ENCODE measurements at regions not wholly inside any gene's neighbourhood (a gene's known extent, or its start where the extent isn't known, plus 50 kb on each side); places are given as distances from the start of the nearest gene placed in this dataset.

DNA sequence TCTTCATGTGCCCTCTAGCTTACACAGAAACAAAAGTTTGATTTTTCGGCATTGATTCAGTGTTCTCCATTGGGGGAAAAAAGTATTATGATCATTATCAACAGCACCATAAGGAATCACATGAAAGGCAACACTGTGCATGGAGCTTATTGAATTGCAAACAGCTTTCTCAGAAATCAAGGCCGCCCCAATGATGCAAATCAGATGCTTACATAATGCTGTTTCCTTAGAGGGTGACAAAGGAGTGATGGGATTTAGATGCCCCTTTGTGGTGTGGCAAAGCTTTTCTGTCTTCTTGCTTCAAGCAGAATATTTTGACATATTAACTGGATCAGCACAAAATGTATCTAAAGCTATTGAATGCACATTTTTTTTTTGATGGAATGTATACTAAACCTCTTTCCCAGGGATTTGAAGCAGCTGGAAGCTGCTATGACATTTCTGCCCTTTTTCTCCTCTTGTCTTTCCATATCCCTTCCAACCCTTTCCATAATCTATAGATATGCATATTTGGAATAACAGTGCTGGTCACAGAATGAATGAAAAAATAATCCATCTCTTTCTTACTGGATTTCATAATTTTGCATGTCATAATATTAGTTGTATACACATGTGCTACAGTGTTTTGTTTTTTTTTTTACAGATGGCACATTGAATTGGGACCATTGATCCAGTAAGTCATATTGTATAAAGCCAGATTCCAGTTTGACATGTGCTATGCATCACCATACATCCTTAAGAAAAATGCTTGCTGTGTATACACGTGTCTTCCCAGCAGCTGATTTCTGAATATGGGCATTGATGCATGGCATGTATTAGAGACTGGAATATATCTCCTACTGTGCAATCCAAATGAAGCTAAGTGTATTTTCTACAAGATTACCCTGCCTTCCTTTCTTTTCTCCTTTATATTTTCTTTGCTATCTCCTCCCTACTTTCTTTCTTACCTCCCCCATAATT, 259.7 kb upstream of the DCN start:
- Mint-ChIP-seq H3K27ac (no peak overlapping the region), H3K4me1 (peaks cover 3% of the 10 kb centered on the region), H3K36me3 (ENCODE audit: low read depth) (no peaks in the 10 kb centered on the region), H3K4me3 (no peak overlapping the region), H3K27me3 (no peaks in the 10 kb centered on the region), H3K9me3 (no peaks in the 10 kb centered on the region)
- ChIA-PET POLR2A (no interaction called here), CTCF (no interaction called here)
- no peak for DNase-seq

DNA sequence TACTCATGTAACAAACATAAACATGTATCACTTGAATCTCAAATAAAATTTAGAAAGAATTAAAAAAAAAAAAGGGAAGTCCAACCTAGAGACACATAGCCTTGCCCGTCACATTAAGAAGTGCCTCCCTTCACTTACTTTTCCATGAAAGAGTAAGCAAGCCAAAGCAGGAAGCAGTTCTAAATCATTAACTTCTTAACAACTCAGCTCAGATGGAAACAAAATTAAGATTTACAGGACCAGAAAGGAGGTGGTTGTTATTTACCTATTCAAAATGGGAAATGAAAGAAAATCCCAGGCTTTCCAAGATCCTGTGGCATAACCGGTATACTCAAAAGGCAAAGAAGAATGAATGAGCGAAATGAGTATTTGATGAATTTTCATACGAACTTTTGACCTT, 258.6 kb upstream of the DCN start:
- H3K4me1 Mint-ChIP-seq: peaks cover 3% of the 10 kb centered on the region
- DNase-seq: no peak
- no peak overlapping the region for H3K27ac Mint-ChIP-seq
- CTCF ChIA-PET: interaction anchor here (0.6 kb wide), 1 partner anchor 40 kb away, joined by 3 read pairs; no protein-coding TSS in a partner anchor
- no peak overlapping the region for H3K4me3 Mint-ChIP-seq
- no peaks in the 10 kb centered on the region for H3K9me3 Mint-ChIP-seq
- POLR2A ChIA-PET: no interaction called here
- H3K36me3 Mint-ChIP-seq (ENCODE audit: low read depth): no peaks in the 10 kb centered on the region
- H3K27me3 Mint-ChIP-seq: no peaks in the 10 kb centered on the region

DNA sequence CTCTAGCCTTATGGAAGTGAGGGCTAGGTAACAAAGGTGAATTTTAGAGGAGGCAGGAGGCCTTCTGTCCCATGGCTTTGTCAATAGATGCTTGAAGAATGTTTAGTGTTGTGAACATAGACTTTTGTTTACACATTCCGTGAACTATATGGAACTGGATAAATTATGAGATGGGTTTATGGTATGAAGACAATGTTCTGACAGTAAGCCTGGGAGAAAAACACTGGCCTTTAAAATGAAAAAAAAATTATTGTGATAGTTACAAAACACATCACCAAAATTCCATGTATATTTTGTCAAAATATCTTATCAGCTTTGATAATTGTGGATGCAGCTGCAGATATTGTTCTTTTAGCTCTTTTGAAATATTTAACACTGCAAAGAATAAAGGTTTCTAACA, 251.5 kb upstream of the DCN start:
- peaks cover 3% of the 10 kb centered on the region for H3K4me1 Mint-ChIP-seq
- H3K36me3 Mint-ChIP-seq (ENCODE audit: low read depth): no peaks in the 10 kb centered on the region
- no peak for DNase-seq
- no peaks in the 10 kb centered on the region for H3K27me3 Mint-ChIP-seq
- no peaks in the 10 kb centered on the region for H3K9me3 Mint-ChIP-seq
- H3K27ac Mint-ChIP-seq: no peak overlapping the region
- ChIA-PET POLR2A (interaction anchor here (0.6 to 0.7 kb wide), 2 partner anchors 255 to 1529 kb away, joined by 4 to 10 read pairs; no protein-coding TSS in a partner anchor), CTCF (interaction anchor here (0.7 kb wide), 2 partner anchors 387 to 1044 kb away, joined by 3 read pairs; no protein-coding TSS in a partner anchor)
- no peak overlapping the region for H3K4me3 Mint-ChIP-seq

DNA sequence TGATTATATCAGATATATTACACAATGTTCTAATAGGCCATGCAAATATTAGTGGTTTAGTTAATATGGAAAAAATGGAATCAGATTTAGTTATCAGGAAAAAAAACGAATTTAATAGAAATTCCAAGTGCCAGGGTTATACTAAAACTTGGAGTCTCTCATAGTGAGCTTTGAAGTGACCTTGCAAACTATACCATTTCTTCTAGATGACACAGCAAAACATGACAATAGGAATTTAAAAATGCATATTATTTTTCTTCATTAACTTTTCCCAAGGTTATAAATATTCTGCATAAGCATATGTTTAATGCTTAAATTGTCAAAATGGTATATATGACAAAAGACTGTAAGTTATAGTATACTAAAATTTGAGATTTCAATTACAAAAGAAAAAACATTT, 250.1 kb upstream of the DCN start:
- ChIA-PET CTCF (no interaction called here), POLR2A (no interaction called here)
- H3K36me3 Mint-ChIP-seq (ENCODE audit: low read depth): no peaks in the 10 kb centered on the region

DNA sequence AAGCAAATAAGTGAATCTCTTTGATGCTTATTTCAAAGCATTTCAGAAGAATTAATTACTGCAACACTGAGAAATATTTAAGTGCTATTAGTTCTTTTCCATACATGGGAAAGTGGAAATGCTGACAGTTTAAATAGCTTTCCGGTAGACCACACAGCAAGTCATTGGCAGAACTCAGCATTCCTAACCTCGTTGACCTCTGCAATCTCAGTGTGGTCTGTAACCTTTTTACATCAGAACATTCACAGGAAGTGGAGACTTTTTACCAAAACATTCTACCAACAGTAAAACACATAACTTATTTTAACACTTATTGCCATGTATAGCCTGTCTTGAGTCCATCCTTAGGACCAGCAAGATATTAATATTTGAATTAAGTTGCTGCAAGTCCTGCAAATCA, 249.5 kb upstream of the DCN start:
- Mint-ChIP-seq H3K9me3 (no peaks in the 10 kb centered on the region), H3K27me3 (no peaks in the 10 kb centered on the region), H3K27ac (no peak overlapping the region), H3K36me3 (ENCODE audit: low read depth) (no peaks in the 10 kb centered on the region), H3K4me3 (no peak overlapping the region), H3K4me1 (no peaks in the 10 kb centered on the region)
- no peak for DNase-seq
- POLR2A ChIA-PET: no interaction called here
- CTCF ChIA-PET: no interaction called here

More for the DNA sequence above, 250.1 kb upstream of the DCN start:
- DNase-seq: no peak
- Mint-ChIP-seq H3K4me1 (no peaks in the 10 kb centered on the region), H3K27me3 (no peaks in the 10 kb centered on the region), H3K9me3 (no peaks in the 10 kb centered on the region), H3K4me3 (no peak overlapping the region), H3K27ac (no peak overlapping the region)

DNA sequence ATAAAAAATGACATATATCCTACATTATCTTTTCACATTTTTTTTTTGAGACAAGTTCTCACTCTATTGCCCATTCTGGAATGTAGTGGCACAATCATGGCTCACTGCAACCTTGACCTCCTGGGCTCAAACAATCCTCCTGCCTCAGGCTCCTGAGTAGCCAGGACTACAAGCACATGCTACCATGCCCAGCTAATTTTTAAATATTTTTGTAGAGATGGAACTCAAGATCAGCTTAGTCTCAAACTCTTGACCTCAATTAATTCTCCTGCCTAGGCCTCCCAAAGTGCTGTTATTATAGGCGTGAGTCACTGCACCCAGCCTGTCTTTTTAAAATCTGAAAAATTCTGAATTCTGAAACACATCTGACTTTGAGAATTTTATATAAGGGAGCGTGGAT, 241.9 kb upstream of the DCN start:
- H3K36me3 Mint-ChIP-seq (ENCODE audit: low read depth): no peaks in the 10 kb centered on the region
- CTCF ChIA-PET: no interaction called here

DNA sequence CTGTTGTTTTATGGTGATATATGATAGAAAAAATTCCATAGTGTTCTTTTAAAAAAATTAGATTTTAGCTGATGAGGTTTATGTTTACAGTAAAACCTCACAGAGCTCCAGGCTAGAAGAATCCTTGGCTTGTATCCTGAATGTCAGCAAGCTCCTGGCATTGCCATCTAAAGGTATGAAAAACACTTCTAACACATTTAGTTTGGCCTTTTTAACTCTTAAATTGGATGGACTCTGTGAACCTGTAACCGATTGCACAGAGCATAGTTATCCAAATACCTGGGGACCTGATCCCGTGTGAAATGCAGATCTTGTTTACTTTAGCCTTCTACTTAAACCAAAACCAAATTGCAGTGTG, 241.1 kb upstream of the DCN start:
- ChIA-PET POLR2A (no interaction called here), CTCF (no interaction called here)
- H3K4me3 Mint-ChIP-seq: no peak overlapping the region
- no peak for DNase-seq
- no peaks in the 10 kb centered on the region for H3K27me3 Mint-ChIP-seq
- H3K36me3 Mint-ChIP-seq (ENCODE audit: low read depth): no peaks in the 10 kb centered on the region
- H3K27ac Mint-ChIP-seq: no peak overlapping the region
- no peaks in the 10 kb centered on the region for H3K4me1 Mint-ChIP-seq
- no peaks in the 10 kb centered on the region for H3K9me3 Mint-ChIP-seq

More for the DNA sequence above, 241.9 kb upstream of the DCN start:
- Mint-ChIP-seq H3K4me1 (no peaks in the 10 kb centered on the region), H3K4me3 (no peak overlapping the region), H3K27me3 (no peaks in the 10 kb centered on the region), H3K9me3 (no peaks in the 10 kb centered on the region), H3K27ac (no peak overlapping the region)
- POLR2A ChIA-PET: no interaction called here
- no peak for DNase-seq

DNA sequence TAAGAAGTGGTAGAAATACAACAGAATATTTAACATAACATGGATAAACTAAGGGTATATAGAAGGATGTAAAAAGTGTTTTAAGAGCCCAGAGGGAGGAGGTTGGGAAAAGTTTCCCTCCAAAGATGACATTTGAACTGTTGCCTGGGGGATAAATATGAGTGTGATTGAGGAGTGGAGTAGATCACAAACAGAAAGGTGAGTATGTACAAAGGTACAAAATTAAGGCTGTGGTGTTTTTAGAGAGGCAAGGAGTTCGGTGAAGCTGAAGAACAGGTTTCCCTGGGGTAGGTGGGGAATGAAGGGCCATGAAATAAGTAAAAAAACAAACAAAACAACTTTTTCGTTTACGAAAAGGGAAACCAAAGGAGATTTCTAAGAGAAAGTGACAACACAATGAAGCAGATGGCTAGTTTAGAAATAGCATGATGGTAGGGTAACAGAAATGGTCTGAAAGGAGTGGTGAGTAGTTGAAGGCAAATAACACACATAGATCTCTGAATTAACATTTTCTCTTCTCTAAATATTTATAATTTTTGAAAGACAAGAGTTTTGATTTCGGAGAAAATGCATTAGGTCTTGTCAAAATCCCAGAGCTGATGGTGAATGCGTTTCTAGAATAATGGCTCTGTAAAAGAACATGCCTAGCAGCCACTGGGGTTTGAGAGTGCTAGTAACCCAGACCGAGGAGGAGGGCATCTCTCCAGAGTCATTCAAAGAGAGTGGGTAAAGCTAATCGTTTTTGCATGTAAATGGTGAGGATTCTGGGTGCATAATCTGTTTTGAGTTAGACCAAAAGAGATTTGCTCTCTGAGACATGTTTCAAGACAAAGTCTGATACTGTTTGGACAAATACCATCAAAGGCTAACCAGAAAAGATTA, 240.4 kb upstream of the DCN start:
- no peaks in the 10 kb centered on the region for H3K4me1 Mint-ChIP-seq
- H3K36me3 Mint-ChIP-seq (ENCODE audit: low read depth): no peaks in the 10 kb centered on the region
- H3K27me3 Mint-ChIP-seq: no peaks in the 10 kb centered on the region
- no peak for DNase-seq
- no peaks in the 10 kb centered on the region for H3K9me3 Mint-ChIP-seq
- POLR2A ChIA-PET: no interaction called here
- no peak overlapping the region for H3K27ac Mint-ChIP-seq
- CTCF ChIA-PET: no interaction called here
- H3K4me3 Mint-ChIP-seq: no peak overlapping the region

DNA sequence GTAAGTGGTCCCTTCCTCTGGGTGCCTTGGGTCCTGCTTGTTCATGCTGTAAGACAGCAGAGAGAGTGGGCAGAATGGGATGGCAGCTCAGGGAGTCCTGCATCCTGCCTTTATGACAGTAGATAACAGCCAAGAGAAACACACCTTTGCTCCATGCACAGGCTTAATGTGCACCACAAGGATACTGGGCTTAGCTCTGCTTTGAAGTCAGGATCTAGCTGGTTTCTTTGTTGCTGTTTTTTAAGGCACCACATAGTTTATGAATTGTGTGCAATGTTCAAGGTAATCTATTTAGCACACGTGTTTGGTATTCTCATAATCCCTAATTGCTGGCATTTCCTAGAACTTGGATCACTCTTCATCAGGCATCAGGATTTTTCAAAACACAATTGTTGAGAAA, 239.5 kb upstream of the DCN start:
- H3K9me3 Mint-ChIP-seq: no peaks in the 10 kb centered on the region
- no peaks in the 10 kb centered on the region for H3K36me3 Mint-ChIP-seq (ENCODE audit: low read depth)
- DNase-seq: no peak
- H3K27me3 Mint-ChIP-seq: no peaks in the 10 kb centered on the region
- ChIA-PET CTCF (no interaction called here), POLR2A (no interaction called here)
- H3K4me1 Mint-ChIP-seq: no peaks in the 10 kb centered on the region
- H3K4me3 Mint-ChIP-seq: no peak overlapping the region
- H3K27ac Mint-ChIP-seq: no peak overlapping the region

DNA sequence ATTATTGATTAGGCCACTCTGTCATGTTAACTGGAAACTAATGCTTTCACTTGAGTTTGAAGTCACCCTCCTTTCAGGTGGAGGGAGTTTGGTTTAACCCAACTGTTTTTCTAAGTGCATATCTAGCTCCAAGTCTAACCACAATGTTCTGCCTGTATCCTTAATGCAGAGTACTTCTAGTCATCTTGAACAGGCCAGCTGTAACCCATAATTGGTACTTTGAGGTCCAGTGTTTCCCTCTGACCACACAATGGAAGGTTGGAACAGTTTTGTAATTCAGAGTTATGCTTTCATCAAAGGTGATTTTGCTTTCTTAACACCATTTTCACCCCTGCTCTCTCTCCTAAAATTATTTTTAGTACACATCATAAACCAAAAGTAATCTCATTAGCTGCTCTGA, 237.2 kb upstream of the DCN start:
- Mint-ChIP-seq H3K36me3 (ENCODE audit: low read depth) (no peaks in the 10 kb centered on the region), H3K9me3 (no peaks in the 10 kb centered on the region), H3K4me3 (no peak overlapping the region), H3K27me3 (no peaks in the 10 kb centered on the region), H3K27ac (no peak overlapping the region), H3K4me1 (no peaks in the 10 kb centered on the region)
- ChIA-PET CTCF (no interaction called here), POLR2A (no interaction called here)
- no peak for DNase-seq

DNA sequence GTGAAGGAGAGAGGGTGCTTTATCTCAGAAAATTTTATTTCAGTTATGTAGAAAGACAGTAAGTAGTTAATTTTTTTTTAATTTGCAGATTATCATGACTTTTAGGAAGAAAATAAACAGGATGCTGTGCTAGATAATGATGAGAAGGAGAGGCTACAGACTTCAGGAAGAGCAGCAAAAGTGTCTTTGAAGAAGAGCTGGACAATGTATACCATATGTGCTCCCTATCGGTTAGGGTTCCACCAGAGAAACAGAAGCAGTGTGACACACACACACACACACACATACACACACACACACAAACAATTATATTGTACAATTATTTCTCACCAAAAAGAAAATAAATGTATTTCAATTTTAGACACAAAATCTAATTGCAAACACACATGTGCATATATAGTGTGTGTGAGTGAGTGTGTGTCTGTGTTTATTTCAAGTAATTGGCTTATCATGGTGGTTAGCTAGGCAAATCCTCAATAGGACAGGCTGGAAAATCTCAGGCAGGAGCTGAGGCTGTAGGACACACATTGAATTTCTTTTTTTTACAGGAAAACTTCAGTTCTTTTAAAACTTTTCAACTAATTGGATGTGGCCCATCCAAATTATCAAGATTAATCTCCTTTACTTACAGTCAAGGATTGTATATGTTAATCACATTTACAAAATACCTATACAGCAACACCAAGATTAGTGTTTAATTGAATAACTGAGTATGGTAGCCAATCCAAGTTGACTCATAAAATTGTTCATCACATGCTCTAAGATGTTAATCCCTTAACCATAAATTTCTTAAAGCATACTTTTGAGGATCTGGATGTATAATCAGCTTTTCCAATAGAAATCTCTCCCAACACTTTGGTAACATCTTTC, 235.8 kb upstream of the DCN start:
- DNase-seq: no peak
- no peak overlapping the region for H3K27ac Mint-ChIP-seq
- H3K36me3 Mint-ChIP-seq (ENCODE audit: low read depth): no peaks in the 10 kb centered on the region
- ChIA-PET POLR2A (no interaction called here), CTCF (interaction anchor here (0.6 kb wide), 1 partner anchor 181 kb away, joined by 3 read pairs; no protein-coding TSS in a partner anchor)
- H3K27me3 Mint-ChIP-seq: no peaks in the 10 kb centered on the region
- H3K4me3 Mint-ChIP-seq: no peak overlapping the region
- H3K4me1 Mint-ChIP-seq: no peaks in the 10 kb centered on the region
- no peaks in the 10 kb centered on the region for H3K9me3 Mint-ChIP-seq

DNA sequence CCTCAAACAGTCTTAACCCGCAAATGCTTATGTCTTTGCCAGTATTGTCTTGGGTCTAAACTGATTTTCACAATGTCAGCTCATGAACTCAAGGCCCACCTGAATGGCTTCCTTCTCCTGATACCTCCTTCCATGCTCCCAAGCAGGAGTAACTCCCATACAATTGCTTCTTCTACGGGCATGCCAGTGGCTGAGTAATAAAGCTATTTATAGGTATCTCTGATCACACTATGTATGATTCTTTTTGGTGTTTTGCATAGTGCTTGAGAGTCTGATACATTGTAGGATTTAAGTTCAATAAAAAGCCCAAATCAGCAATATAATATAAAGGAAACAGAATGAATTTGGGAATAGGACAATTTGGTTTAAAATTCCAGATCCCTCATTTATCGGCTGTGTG, 235.0 kb upstream of the DCN start:
- ChIA-PET CTCF (no interaction called here), POLR2A (no interaction called here)
- DNase-seq: no peak
- H3K9me3 Mint-ChIP-seq: no peaks in the 10 kb centered on the region
- no peak overlapping the region for H3K4me3 Mint-ChIP-seq
- no peaks in the 10 kb centered on the region for H3K27me3 Mint-ChIP-seq
- H3K36me3 Mint-ChIP-seq (ENCODE audit: low read depth): no peaks in the 10 kb centered on the region
- no peaks in the 10 kb centered on the region for H3K4me1 Mint-ChIP-seq
- H3K27ac Mint-ChIP-seq: no peak overlapping the region

DNA sequence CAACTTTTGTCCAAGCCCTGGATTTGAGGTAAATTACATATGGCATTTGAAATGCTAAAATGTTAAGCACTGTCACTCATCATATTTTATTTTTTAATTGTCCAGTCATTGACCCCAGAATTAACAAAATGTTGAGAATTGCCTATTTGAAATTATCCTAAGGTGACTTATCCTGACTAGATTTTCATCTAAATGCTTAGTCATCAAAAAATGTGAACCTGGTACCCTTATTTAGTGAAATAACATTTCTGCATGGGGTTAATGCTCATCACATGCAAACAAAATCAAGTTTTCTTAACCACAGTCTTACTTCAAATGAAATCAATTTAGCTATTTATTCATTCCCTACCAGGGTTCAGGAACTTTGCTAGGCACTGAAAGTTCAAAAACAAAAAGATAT, 232.0 kb upstream of the DCN start:
- no peaks in the 10 kb centered on the region for H3K36me3 Mint-ChIP-seq (ENCODE audit: low read depth)
- CTCF ChIA-PET: no interaction called here
- no peak overlapping the region for H3K4me3 Mint-ChIP-seq
- H3K27ac Mint-ChIP-seq: no peak overlapping the region
- POLR2A ChIA-PET: no interaction called here
- no peaks in the 10 kb centered on the region for H3K9me3 Mint-ChIP-seq
- H3K4me1 Mint-ChIP-seq: no peaks in the 10 kb centered on the region
- H3K27me3 Mint-ChIP-seq: no peaks in the 10 kb centered on the region
- no peak for DNase-seq

Data from activated CD4-positive, alpha-beta T cell treated with anti-CD3 and anti-CD28 coated beads, Interleukin-2, amount 10 ng/mL, durations not matched to agents 7 days and 5 days (primary cell).